Cardiac muscle cell (in vitro differentiated cells and primary cell): ENCODE measurements at regions not wholly inside any gene's neighbourhood (a gene's known extent, or its start where the extent isn't known, plus 50 kb on each side); places are given as distances from the start of the nearest gene placed in this dataset.

Experiments used
- DNase-seq, 2 donors: peaks; one replicate each; pipeline versions ENCODE4 v3.0.0 to v3.0.0-alpha.2; 2010 to 2017; ENCODE audit warnings: low read depth in 1 of 2, low spot score in 1 of 2
- H3K27ac ChIP-seq: fragments of 200-600 bp; sonication (generic); 2 replicates; pipeline ENCODE4 v1.5.1; 2016
- H3K27me3 ChIP-seq: fragments of 200-600 bp; sonication (generic); 2 replicates; pipeline ENCODE4 v1.6.0; 2016; ENCODE audit warnings: control low read depth
- H3K36me3 ChIP-seq: fragments of 200-600 bp; sonication (generic); 2 replicates; pipeline ENCODE4 v1.5.1; 2016; ENCODE audit warnings: control low read depth
- H3K4me1 ChIP-seq: fragments of 200-600 bp; sonication (generic); 2 replicates; pipeline ENCODE4 v1.8.1; 2017; ENCODE audit warnings: low read depth, mild to moderate bottlenecking, mixed run types
- H3K4me3 ChIP-seq: fragments of 200-600 bp; sonication (generic); 2 replicates; pipeline ENCODE4 v1.5.1; 2016; ENCODE audit warnings: mild to moderate bottlenecking
- H3K9me3 ChIP-seq: fragments of 200-600 bp; sonication (generic); 2 replicates; pipeline ENCODE4 v1.5.1; 2017; ENCODE audit warnings: low read depth, mild to moderate bottlenecking, control low read depth
- TF ChIP-seq, protein P1 (sequence below): IDR thresholded peaks from 2 replicates; pipeline ENCODE4 v1.5.1; 2012; ENCODE audit warnings: low read depth, mild to moderate bottlenecking, low read length

DNA sequence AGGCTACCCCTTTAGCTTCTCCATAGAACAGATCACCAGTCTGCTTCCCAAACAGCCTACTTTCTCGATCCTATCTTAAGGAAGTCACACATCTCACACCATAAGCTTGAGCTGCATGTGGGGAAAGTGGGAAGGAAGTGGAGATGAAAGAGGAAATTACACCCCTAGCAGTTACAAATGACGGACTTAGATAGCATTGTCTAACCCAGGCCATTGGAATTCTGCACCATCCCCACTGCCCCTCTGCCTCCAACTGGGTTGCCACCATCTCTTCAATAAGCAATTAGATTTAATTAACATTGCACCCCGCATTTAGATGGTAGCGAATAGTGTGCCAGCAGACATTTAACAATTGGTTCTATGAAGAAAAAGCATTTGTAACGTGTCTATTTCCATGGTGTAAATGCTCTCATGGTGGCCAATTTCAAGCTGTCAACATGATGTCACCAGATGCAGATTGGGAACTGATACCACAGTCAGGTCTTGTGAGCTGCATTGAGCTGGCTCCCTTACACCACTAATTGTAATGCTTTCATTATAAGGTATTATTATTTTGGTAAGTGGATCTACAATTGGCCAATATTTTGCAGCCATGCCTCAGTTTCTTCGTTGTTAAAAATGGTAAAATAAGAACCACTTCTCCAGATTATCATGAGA lies 124.7 kb downstream of the CD24 start:
- no peaks in the 10 kb centered on the region for H3K36me3 ChIP-seq
- no peak for DNase-seq

DNA sequence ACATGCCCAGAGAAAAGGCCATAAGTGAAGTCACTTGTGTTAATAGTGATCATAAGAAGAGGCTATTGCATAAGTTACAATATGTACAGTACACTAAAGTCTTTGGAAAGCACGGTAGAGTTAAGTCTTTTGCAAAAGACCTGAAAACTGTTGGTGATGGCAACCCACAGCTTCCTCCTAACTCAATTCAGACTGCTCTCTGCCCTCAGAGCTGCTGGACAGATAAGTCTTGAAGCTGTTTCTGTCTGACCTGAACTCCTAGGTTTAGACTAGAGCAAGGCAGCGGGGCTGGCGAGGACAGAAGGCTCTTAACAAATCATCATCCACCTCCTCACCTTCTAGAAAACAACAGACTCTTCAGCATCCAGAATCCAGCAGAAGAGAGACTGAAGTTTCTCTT lies 125.4 kb downstream of the CD24 start:
- Histone ChIP-seq H3K4me1 (no peaks in the 10 kb centered on the region), H3K4me3 (no peak overlapping the region), H3K9me3 (no peaks in the 10 kb centered on the region), H3K36me3 (no peaks in the 10 kb centered on the region), H3K27ac (no peak overlapping the region), H3K27me3 (no peaks in the 10 kb centered on the region)
- peak in 1 of 2 donors; percentile 17 for DNase-seq
- TF ChIP-seq, protein P1, sequence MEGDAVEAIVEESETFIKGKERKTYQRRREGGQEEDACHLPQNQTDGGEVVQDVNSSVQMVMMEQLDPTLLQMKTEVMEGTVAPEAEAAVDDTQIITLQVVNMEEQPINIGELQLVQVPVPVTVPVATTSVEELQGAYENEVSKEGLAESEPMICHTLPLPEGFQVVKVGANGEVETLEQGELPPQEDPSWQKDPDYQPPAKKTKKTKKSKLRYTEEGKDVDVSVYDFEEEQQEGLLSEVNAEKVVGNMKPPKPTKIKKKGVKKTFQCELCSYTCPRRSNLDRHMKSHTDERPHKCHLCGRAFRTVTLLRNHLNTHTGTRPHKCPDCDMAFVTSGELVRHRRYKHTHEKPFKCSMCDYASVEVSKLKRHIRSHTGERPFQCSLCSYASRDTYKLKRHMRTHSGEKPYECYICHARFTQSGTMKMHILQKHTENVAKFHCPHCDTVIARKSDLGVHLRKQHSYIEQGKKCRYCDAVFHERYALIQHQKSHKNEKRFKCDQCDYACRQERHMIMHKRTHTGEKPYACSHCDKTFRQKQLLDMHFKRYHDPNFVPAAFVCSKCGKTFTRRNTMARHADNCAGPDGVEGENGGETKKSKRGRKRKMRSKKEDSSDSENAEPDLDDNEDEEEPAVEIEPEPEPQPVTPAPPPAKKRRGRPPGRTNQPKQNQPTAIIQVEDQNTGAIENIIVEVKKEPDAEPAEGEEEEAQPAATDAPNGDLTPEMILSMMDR: no peak

More for the DNA sequence above, 124.7 kb downstream of the CD24 start:
- TF ChIP-seq, protein P1: no peak
- H3K4me1 ChIP-seq: no peaks in the 10 kb centered on the region
- H3K27ac ChIP-seq: no peak overlapping the region
- no peaks in the 10 kb centered on the region for H3K9me3 ChIP-seq
- no peak overlapping the region for H3K4me3 ChIP-seq
- no peaks in the 10 kb centered on the region for H3K27me3 ChIP-seq

DNA sequence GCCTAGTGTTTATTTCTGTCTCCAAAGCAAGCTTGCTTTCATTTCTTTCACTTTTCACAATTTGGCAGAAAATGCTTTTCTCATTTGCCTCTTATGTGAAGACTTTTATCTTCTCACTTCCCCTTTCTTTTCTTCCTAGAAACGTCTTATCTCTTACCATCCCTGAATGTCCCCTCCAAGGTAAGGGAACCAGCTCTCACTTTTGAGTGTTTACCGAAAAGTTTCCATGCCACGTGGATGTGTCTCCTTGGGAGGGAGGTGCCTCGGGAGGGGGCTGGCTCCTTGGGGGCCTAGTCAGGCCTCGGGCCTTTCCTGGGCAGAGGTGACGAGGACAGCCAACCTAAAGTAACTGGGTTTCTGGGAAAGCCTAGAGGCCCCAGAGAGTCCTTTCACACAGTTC lies 127.4 kb downstream of the CD24 start:
- Histone ChIP-seq H3K4me3 (no peak overlapping the region), H3K36me3 (no peaks in the 10 kb centered on the region)
- TF ChIP-seq, protein P1: no peak

DNA sequence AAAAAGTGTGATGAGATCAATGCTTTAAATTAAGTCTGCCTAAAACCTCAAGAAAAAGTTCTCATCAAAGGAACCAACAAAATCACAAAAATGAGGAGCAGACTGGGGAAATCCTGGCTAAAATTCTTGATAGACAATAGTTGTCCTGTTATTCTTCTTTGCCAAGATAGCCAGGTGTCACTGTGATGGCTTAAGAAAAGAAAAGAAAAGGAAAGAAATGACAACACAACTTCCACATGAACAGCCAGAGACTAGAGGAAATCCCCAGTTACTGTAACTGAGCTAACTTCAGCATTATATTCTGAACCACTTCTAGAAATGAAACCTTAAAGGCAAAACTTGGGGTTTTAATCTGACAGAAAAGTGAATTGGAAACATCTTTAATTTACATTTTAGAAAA lies 129.6 kb downstream of the CD24 start:
- Histone ChIP-seq H3K4me1 (no peaks in the 10 kb centered on the region), H3K27me3 (no peaks in the 10 kb centered on the region), H3K27ac (no peak overlapping the region), H3K9me3 (no peaks in the 10 kb centered on the region), H3K4me3 (no peak overlapping the region), H3K36me3 (no peaks in the 10 kb centered on the region)
- no peak for DNase-seq
- TF ChIP-seq, protein P1: no peak

More for the DNA sequence above, 127.4 kb downstream of the CD24 start:
- H3K4me1 ChIP-seq: no peaks in the 10 kb centered on the region
- no peak for DNase-seq
- H3K27ac ChIP-seq: no peak overlapping the region
- H3K9me3 ChIP-seq: no peaks in the 10 kb centered on the region
- H3K27me3 ChIP-seq: no peaks in the 10 kb centered on the region

DNA sequence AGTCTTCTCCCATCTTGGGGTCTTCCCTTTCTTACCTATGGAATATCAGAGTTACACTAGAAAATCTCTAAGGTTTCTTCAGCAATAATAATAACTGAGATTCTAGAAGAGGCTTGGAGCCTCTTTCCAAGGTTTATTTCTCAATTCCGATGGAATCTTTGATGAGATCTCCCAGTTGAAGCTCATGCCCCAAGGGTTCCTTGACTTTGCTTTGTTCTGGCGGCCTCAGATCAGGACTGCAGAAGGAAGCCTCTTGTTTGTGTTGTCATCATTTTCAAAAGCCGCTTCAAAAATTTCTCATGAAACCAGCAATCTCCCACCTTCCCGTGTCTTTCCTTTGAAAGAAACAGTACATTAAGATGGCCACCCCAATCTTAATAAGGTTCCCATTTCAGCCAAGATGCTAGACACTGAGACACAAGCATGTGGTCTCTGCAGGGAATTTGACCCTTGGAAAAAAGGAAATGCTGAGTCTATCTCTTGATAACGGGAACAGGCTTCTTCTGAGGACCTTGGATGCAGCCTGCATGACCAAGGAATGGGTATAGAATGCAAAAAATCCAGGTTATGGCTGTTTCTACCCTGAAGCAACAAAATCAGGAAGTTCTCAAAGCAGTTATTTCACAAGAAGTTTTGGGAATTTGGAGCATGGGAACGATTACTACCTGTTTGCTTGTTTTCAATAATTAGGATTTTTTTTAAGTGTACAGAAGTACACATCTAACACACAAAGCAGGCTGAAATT lies 141.6 kb downstream of the CD24 start:
- no peaks in the 10 kb centered on the region for H3K36me3 ChIP-seq
- no peak for DNase-seq
- H3K9me3 ChIP-seq: no peaks in the 10 kb centered on the region
- no peaks in the 10 kb centered on the region for H3K27me3 ChIP-seq
- no peak overlapping the region for H3K27ac ChIP-seq
- no peaks in the 10 kb centered on the region for H3K4me1 ChIP-seq
- TF ChIP-seq, protein P1: no peak
- no peak overlapping the region for H3K4me3 ChIP-seq
